Superior temporal gyrus (tissue), 1 donor: ENCODE measurements at regions not wholly inside any gene's neighbourhood (a gene's known extent, or its start where the extent isn't known, plus 50 kb on each side); places are given as distances from the start of the nearest gene placed in this dataset.
"Not testable (repeated sequence)": the region's sequence is repeated elsewhere in the genome, so short reads cannot be mapped to it uniquely, and the experiment has no call there.

ENCODE experiments used
- DNase-seq: peaks from one replicate; pipeline ENCODE4 v3.0.0-alpha.2; 2016; ENCODE audit errors: extremely low spot score

DNA sequence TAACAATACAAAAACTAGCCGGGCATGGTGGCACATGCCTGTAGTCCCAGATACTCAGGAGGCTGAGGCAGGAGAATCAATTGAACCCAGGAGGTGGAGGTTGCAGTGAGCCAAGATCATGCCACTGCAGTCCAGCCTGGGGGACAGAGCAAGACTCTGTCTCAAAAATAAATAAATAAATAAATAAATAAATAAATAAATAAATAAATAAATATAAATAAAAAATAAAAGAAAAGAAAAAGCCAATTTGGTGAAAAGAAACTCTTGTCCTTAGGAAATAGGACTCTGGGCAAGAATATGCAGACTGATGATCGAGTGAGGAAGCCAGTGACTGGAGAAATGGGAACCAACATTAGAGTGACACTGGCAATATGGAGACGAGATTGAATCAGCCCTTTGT lies 171.9 kb upstream of the DCC start:
- not testable (repeated sequence) for DNase-seq

DNA sequence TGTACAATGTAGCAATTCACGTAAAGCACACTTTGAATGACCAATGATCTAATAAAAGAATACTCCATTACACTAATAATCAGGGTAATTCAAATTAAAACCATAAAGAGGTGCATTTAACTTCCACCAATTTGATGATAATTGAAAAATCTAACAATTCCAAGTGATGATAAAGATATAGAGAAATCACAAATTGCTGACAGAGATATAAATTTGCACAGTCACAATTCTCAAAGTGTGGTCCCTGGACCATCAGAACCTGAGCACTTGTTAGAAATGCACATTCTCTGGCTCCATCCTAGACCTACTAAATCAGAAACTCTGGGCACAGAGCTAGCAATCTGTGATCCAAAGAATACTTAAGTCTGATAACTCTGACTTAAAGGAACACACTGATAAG lies 165.8 kb upstream of the DCC start:
- no peak for DNase-seq

DNA sequence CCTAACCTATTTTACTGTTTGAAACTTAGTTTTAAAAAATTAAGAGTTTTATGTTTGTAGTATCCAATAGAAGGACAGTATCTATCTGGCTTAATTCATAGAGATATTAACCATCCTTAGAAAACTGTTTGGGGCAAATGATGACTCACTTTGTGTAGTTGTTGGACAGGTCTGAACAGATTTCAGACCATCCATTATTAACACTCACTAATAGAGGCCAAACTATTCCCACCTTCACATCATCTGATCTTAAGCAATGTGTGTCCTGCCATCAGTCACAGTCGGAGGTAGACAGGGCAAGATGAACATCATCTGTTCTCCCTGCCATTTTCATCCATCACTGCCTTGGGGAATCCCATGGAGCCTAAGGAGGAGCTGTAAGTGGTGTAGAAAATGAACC lies 164.6 kb upstream of the DCC start:
- no peak for DNase-seq

DNA sequence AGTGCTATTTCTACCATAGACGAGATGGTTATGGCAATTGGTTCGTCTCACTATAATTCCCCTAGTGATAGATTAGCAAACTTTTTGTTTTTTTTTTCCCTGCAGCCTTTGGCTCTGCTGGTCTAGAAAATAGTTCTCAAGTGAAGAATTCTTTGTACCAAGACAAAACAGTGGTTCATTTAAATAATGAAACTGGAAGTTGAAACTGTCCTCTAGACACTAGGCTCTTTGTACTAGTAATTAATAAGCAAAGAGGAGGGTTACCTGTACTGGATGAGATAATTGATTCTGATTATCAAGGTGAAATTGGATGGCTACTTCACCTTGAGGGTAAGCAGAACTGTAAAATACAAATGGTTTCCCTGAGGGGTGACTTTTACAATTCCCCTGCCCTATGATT lies 156.9 kb upstream of the DCC start:
- DNase-seq: no peak

DNA sequence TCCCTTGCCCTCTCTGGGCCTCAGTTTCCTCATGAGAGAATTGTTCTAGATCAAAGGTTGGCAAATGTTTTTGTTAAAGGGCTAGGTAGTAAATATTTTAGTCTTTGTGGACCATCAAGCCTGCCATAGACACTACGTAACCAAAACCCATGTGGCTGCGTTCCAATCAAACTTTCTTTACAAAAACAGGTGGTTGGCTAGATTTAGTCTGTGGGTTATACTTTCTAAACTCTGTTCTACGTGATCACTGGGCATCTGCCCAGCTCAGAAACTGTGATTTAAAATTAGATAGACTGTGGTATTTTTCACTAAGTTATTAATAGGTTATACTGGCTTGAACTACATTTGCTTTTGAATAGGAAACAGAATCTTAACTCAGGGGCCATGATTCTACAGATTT lies 149.8 kb upstream of the DCC start:
- DNase-seq: no peak

DNA sequence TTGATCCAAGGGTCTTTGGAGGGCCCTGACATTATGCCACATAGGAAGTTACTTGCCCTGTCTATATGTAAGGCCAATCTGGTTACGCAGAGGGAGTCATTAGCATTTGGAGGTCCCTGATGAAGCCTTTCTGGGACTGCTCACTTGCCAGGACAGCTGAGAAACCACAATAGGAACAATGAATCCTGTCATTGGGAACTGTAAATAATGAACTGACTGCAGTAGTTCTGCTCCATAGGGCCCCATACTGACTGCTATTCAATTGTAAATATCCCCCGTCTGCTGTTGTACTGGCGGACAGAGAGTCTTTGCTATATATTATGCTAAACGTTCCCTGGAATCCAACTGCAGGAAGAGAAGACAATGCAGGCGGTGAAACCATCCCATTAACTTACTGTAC lies 149.4 kb upstream of the DCC start:
- DNase-seq: no peak

DNA sequence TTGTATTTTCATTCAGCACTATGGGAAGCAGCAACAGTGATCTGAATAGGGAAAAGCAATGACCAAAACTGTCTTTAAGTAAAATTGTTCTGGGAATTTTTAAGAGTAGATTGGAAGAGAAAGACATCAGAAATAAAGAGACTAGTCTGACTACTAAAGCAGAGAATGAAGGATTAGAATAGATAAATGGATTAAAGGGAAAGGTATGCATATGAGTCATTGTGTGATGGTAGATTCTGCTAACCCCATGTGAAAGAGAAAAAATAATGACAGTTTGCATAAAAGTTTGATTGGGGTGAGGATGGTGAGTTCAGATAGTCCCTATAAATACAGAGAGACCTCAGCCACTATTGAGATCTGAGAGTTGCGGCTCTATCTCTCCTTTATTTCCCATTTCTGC lies 139.6 kb upstream of the DCC start:
- DNase-seq: no peak

DNA sequence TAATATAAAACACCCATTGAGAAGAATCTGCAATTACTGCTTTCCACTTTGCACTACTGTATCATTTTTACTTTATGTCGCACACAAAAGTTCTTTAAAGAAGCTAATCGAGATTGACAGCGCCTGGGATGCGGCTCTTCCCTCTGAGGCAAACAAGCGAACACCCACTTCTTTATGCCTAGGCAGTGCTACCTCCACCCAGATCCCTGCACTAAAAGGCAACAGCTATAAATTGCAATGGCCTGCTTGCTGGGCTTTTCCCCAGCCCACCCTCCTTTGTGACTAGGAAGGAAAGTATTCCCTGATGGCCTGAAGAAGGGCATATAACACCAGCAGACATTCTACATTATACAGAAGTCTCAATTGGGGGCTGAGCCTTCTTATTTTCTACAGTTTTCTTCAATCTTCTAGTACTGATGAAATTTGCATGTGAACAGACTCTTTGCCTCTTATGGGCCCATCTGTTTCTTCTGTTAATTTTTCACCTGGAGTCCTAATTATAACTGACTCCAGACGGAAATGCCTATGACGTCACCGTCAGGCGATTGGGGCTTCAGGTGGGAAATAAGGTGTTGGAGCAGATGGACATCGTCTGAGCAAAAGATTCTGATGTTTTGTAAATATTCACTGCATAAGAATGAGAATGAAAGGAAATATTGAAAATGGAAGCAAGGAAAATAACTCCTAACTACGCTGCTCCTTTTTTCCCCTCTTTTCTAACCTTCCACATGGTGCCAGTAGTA lies 138.9 kb upstream of the DCC start:
- DNase-seq: no peak

DNA sequence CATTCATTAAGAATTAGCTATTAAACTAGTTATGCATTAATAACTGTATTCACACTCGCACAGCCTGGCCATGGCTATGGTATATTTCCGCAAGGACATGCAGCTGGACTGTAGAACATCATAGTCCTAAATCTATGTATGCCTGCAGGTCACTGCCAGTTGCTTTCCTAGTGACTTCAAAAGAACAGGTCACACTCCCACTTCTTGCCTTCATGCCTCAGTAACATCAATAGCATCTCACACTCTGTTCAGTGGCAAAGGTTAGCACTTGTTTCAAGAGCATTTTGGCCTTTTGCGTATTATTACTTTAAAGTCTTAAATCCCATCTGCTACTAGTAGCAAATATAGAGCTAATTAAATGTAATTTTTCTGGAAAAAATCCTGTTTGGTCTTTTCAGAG lies 131.4 kb upstream of the DCC start:
- DNase-seq: no peak

DNA sequence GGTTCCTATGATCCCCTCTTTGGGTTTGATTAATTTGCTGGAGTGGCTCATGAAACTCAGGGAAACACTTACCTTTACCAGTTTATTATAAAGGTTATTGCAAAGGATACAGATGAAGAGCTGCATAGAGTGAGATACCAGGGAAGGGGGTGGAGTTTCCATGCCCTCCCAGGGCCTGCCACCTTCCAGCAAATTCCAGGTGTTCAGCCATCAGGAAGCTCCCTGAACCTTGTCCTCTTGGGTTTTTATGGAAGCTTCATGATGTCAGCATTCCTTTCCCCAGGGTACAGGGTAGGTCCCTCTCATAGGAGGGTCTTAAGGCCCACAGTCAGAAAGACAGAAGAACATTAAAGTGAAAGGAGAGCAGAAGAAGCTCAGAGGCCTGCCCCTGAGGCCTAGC lies 123.9 kb upstream of the DCC start:
- DNase-seq: no peak

DNA sequence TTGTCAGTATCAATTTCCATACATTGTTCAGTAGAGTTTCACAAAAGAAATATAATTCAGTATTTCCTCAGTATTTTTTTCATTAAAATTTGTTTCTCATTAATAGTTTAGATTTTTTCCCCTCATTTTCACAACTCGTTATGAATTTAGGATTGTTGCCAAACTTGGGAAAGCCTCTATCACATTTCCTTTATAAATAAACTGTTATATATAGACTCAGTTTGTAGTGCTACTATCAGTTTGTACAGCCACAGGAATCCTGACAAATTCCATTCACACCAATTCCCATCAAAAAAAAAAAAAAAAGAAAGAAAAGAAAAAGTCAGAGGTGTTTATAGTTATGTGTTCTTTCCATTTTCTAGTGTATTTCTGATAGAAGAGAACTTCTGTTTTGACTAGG lies 123.3 kb upstream of the DCC start:
- DNase-seq: no peak

DNA sequence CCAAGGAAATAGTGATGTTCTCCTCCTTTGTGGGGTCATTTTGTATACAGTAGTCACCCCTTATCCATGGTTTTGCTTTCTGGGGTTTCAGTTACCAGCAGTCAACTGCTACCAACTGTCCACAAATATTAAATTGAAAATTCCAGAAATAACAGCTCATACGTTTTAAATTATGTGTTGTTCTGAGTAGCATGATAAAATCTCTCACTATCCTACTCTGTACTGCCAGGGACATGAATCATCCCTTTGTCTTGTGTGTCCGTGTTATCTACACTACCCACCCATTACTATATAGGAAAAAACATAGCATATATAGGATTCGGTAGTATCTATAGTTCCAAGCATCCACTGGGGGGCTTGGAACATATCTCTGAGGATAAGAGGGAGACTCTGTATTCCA lies 120.9 kb upstream of the DCC start:
- no peak for DNase-seq

DNA sequence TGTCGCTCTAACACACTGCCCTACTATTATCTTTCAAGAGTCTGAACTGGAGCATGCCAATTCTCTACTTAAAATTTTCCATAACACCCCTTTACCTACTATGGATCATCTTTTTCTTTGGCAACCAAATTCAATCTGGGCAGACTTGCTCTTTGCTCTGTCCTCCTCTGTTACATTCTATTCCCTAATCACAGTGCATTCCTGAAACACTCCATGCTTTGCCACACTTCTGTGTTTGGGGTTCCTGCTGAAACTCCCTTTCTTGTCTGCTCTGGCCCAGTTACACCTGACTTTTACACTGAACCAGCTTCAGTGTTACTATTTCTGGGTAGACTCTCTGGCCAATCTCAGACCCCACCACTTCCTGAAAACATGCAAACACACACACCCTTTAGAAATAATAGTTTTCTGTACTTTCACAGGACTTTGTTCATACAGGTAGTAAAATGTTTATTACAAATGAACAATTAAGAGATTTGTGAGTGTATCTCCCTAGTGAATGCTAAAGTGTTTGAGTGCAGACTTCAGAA lies 119.9 kb upstream of the DCC start:
- DNase-seq: no peak

DNA sequence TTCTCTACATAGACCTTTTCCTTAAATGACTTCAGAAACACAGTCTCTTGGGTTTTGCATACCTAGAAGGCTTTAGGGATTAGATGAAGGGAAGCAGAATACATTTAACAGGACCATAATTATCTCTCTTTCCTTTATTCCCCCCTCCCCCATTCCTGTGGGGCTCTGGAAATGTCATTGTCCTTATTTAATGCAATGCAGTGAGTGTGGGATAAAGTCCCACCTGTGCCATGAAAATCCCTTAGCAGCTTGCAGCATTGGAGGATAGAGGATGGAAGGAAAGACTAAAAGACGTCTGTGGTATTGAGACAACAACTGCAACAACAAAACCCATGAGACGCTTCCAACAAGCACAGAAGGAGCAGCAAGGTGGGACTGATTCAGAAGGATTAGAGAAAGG lies 117.8 kb upstream of the DCC start:
- DNase-seq: no peak

DNA sequence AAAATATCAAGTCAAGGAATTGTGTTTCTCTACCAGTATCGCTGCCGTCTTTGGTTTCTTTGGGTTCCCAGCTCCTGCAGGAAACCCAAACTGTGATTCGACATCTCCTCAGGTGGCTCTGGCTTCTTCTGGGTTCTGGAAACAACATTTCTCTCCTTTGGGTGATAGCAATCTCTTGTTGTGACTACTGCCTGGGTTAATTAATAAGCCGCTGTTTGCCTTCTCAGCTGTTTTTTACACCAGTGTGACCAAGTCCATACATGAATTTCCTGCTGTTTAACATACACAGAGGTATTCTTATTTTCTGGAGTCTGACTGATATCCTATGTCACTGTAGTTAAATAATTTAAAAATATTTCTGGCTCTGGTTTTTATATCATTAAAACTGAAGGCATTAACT lies 112.5 kb upstream of the DCC start:
- no peak for DNase-seq

DNA sequence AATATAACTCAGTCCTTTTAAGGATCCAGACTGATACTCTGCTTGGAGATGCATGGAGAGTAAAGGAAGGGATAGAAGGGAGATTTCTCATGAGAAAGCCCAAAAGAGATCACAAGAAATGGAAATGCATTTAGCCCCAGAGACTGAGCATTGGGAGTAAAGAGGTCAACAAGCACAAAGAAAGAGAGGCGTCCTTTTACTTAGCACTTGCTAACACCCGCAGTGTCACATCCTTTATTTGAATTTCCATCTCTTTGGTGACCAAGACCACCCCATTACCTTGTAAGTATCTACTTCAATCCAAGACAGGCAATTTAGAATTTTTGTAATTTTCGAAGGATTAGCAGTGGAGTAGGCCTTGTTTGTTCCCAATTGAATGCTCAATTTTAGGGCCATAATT lies 111.8 kb upstream of the DCC start:
- DNase-seq: no peak

DNA sequence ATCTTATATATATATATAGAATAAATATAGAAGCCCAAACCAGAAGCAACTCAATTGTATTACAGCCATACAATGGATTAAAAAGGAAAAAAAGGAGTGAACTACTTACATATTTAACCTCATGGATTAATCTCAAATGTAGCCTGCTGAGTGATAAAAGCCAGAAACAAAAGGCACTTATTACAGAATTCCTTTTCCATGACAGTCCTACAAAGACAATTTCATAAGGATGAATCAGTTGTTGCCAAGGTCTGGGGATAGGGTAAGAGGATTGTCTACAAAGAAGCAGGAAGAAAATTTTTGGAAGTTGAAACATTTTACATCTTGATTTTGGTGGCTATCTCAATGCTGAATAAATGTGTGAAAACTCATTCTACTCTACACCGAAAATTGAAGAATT lies 103.9 kb upstream of the DCC start:
- no peak for DNase-seq

DNA sequence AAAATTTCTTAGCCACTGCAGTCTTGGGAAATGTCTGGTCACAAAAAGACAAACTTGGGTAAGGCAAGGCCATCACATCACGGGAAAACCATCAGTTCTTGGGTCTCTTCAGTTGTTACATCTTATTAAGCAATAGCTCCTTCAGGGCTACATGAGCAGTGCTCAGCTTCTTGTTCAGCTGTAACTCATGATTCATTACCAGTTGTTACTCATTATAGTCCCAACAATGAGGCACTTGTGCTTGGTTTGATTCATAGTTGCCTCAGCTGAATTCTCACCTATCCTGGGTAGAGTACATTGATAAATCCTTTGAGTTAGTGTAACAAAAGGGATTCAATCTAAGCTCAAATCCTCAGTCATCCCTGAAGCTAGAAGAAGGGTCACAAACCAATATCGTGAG lies 102.4 kb upstream of the DCC start:
- DNase-seq: no peak

DNA sequence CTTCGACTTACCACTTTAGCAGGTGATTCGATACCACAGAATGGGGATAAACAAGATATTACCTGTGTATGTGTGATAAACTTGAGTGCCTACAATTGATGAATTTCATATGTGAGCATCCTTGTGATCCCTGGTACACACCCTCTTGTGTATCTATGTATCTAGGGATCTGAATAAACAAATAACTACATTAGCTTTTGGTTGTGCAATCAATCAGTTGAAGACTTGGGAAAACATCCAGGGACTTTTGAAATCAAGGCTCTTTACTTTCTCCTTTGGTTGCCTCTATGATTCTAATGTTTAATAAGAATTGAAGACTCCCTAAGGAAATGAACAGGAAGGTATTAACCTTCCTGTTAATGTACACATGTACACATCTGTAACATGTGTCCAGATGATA lies 97.3 kb upstream of the DCC start:
- DNase-seq: no peak

DNA sequence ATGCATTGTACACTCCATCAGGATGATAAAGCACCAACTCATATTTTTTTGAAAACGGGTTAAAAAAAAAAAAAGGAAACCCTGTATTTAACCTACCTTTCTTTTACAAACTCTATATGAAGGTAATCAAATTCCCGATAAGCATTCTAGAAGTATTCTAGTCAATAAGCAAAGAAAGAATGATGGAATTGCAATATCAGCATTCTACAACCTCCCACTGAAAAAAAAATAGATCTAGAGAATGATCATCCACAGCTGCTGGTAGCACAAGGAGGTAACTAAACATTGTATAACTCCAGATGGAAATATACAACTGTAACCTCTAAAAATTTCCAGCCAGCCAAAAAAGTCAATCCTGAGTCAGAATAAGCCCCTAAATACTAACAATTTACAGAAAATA lies 95.3 kb upstream of the DCC start:
- no peak for DNase-seq

DNA sequence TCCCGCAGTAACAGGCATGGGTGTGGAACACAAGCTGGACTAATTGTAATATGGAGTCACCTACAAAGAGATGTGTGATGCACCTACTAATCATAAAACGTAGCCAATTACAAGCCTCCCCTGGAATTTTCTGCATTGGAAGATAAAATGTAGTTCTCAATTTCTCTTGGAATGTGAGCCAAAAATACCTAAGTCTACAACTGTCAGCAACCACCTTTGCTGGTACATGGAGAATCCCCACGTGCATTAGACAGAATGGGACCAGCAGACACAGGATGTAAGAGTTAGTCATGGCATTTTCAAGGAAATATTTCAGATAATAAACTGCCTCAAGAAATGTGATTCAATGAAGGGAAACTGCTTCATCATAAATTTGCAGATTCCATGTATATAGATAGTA lies 85.6 kb upstream of the DCC start:
- DNase-seq: no peak

DNA sequence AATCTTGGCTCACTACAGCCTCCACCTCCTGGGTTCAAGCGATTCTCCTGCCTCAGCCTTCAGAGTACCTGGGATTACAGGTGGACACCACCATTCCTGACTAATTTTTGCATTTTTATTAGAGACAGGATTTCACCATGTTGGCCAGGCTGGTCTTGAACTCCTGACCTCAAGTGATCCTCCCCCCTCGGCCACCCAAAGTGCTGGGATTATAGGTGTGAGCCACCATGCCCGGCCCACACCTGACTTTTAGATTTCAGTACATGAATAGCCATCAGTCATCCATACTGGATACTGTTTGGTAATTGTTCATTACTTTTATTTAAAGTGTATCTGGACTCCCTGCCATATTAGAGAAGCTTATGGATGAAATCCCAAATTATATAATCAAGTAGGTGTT lies 82.6 kb upstream of the DCC start:
- DNase-seq: not testable (repeated sequence)

DNA sequence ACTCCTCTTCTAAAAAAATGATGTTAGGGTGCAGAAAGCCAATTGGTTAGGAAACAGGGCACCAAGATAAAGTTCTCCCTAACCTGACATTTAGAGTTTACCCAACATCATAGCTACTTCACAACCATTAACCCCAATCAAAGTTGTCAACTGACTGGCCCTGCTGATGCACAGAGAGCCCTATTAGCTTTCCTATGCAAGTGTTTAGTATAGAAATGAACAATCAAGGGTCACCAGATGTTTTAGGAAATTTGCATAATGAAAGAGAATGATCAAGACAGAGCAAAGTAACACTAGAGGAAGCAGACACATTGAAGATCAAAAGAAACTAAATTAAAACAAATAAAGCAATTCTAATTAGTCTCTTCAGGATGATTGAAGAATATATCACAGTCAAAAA lies 64.2 kb upstream of the DCC start:
- DNase-seq: no peak

DNA sequence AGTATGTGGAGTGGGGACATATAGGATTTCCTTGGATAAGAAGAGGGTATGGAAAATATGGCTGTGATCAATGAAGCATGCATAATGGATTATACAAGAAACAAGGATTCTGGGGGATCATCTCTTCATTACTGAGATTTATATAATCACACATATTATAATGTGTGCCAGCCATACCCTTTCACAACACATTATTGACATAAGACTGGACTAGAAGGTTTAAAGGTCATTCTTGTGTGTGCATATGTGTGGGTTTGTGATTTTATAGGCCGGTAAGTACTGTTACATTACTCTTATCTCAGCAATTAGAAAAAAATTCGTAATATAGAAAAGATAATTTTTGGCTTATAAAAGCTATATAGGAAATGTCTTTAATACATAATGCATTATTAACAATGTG lies 62.2 kb upstream of the DCC start:
- DNase-seq: no peak
